Hepatocyte (in vitro differentiated cells): ENCODE measurements at regions not wholly inside any gene's neighbourhood (a gene's known extent, or its start where the extent isn't known, plus 50 kb on each side); places are given as distances from the start of the nearest gene placed in this dataset.

Experiments
- DNase-seq: peaks from one replicate; pipeline ENCODE4 v3.0.0-alpha.2; 2016; ENCODE audit warnings: low spot score
- H2AFZ ChIP-seq: fragments of 200-600 bp; sonication (generic); 2 replicates; pipeline ENCODE4 v1.6.0; 2016; ENCODE audit warnings: antibody characterized with exemption, mild to moderate bottlenecking
- H3K27ac ChIP-seq: fragments of 200-600 bp; sonication (generic); 2 replicates; pipeline ENCODE4 v1.5.1; 2016; ENCODE audit warnings: mild to moderate bottlenecking
- H3K27me3 ChIP-seq: fragments of 200-600 bp; sonication (generic); 2 replicates; pipeline ENCODE4 v1.6.1; 2016
- H3K36me3 ChIP-seq: fragments of 200-600 bp; sonication (generic); replicated peaks from 2 replicates; pipeline ENCODE4 v1.5.1; 2016; ENCODE audit warnings: low read depth; ENCODE audit not compliant: insufficient read depth
- H3K4me1 ChIP-seq: fragments of 200-600 bp; sonication (generic); 2 replicates; pipeline ENCODE4 v1.5.1; 2016; ENCODE audit warnings: mild to moderate bottlenecking, moderate library complexity; ENCODE audit not compliant: insufficient read depth
- H3K4me2 ChIP-seq: fragments of 200-600 bp; sonication (generic); 2 replicates; pipeline ENCODE4 v1.6.0; 2016
- H3K4me3 ChIP-seq: fragments of 200-600 bp; sonication (generic); 2 replicates; pipeline ENCODE4 v1.5.1; 2016; ENCODE audit warnings: mild to moderate bottlenecking
- H3K79me2 ChIP-seq: fragments of 200-600 bp; sonication (generic); 2 replicates; pipeline ENCODE4 v1.6.0; 2017; ENCODE audit warnings: mild to moderate bottlenecking
- H3K9me2 ChIP-seq: fragments of 200-600 bp; sonication (generic); replicated peaks from 2 replicates; pipeline ENCODE4 v1.6.0; 2017; ENCODE audit warnings: mild to moderate bottlenecking; ENCODE audit not compliant: insufficient read depth
- H3K9me3 ChIP-seq: fragments of 200-600 bp; sonication (generic); 2 replicates; pipeline ENCODE4 v1.5.1; 2016; ENCODE audit warnings: low read depth, mild to moderate bottlenecking
- H4K20me1 ChIP-seq: fragments of 200-600 bp; sonication (generic); 2 replicates; pipeline ENCODE4 v1.6.0; 2016; ENCODE audit warnings: mild to moderate bottlenecking; ENCODE audit not compliant: insufficient read depth, poor library complexity, severe bottlenecking
- CTCF ChIP-seq: fragments of 200-600 bp; sonication (generic); IDR thresholded peaks from 2 replicates; pipeline ENCODE4 v1.5.1; 2016; ENCODE audit warnings: antibody characterized with exemption, mild to moderate bottlenecking; ENCODE audit not compliant: poor library complexity
- EZH2 ChIP-seq: fragments of 200-600 bp; sonication (generic); IDR thresholded peaks from 2 replicates; pipeline ENCODE4 v1.6.1; 2016; ENCODE audit warnings: antibody characterized with exemption, mild to moderate bottlenecking, borderline replicate concordance
- EZH2phosphoT487 ChIP-seq: fragments of 200-600 bp; sonication (generic); IDR thresholded peaks from one replicate; pipeline ENCODE4 v1.6.1; 2018; ENCODE audit warnings: antibody characterized with exemption, mild to moderate bottlenecking, low read depth, moderate library complexity; ENCODE audit not compliant: unreplicated experiment, severe bottlenecking
- WGBS: methylation state at CpG from one replicate; pipeline ENCODE4 v1.1.6; 2016; ENCODE audit warnings: low lambda C conversion rate; ENCODE audit errors: missing lambda C conversion rate; 5-methylcytosine and 5-hydroxymethylcytosine counted together

- Histone ChIP-seq H3K4me1 (no peaks in the 10 kb centered on the region), H3K4me3 (no peak overlapping the region), H3K79me2 (no peaks in the 10 kb centered on the region), H3K9me2 (no peaks in the 10 kb centered on the region), H2AFZ (no peak overlapping the region), H3K27me3 (no peaks in the 10 kb centered on the region), H4K20me1 (no peaks in the 10 kb centered on the region), H3K9me3 (no peaks in the 10 kb centered on the region), H3K27ac (no peak overlapping the region), H3K4me2 (no peak overlapping the region), H3K36me3 (no peaks in the 10 kb centered on the region)
- TF ChIP-seq EZH2, result no peak
- TF ChIP-seq EZH2phosphoT487, result no peak
- no peak for TF ChIP-seq CTCF
- DNase-seq, result no peak
- 78% methylated on average over 6 of the region's 6 CpGs for WGBS
Observed at GRCh38 chr6:3653528-3654070, 97.9 kb downstream of the PXDC1 start.

GRCh38 chr6:3651698-3652229 is 99.7 kb downstream of the PXDC1 start:
- DNase-seq, result no peak
- TF ChIP-seq CTCF, result no peak
- H2AFZ ChIP-seq, result no peak overlapping the region

GRCh38 chr6:3650959-3651697 is 100.4 kb downstream of the PXDC1 start:
- no peak overlapping the region for H3K27ac ChIP-seq
- H3K4me3 ChIP-seq, result no peak overlapping the region
- H3K9me2 ChIP-seq, result no peaks in the 10 kb centered on the region
- DNase-seq, result peak; percentile 47
- no peak overlapping the region for H3K4me2 ChIP-seq
- no peaks in the 10 kb centered on the region for H3K36me3 ChIP-seq
- WGBS, result 54% methylated on average over 15 of the region's 15 CpGs
- H4K20me1 ChIP-seq, result no peaks in the 10 kb centered on the region
- H3K27me3 ChIP-seq, result no peaks in the 10 kb centered on the region
- H3K9me3 ChIP-seq, result no peaks in the 10 kb centered on the region
- TF ChIP-seq EZH2phosphoT487 (no peak), CTCF (no peak), EZH2 (no peak)
- H3K79me2 ChIP-seq, result no peaks in the 10 kb centered on the region
- H3K4me1 ChIP-seq, result no peaks in the 10 kb centered on the region
- H2AFZ ChIP-seq, result no peak overlapping the region

More at GRCh38 chr6:3651698-3652229, 99.7 kb downstream of the PXDC1 start:
- no peak overlapping the region for H3K4me3 ChIP-seq
- no peaks in the 10 kb centered on the region for H3K27me3 ChIP-seq
- no peaks in the 10 kb centered on the region for H3K79me2 ChIP-seq
- WGBS, result 89% methylated on average over 12 of the region's 12 CpGs
- H3K27ac ChIP-seq, result no peak overlapping the region
- H3K36me3 ChIP-seq, result no peaks in the 10 kb centered on the region
- no peaks in the 10 kb centered on the region for H3K9me3 ChIP-seq
- no peak overlapping the region for H3K4me2 ChIP-seq
- H4K20me1 ChIP-seq, result no peaks in the 10 kb centered on the region
- H3K4me1 ChIP-seq, result no peaks in the 10 kb centered on the region
- no peaks in the 10 kb centered on the region for H3K9me2 ChIP-seq
